AG09319 (cell line): ENCODE measurements at regions not wholly inside any gene's neighbourhood (a gene's known extent, or its start where the extent isn't known, plus 50 kb on each side); places are given as distances from the start of the nearest gene placed in this dataset.

Experiments used
- DNase-seq: peaks from one replicate; pipeline ENCODE4 v3.0.0-alpha.2; 2010; ENCODE audit warnings: low read depth; ENCODE audit errors: extremely low read depth
- TF ChIP-seq, protein P1 (sequence below): IDR thresholded peaks from 2 replicates; pipeline ENCODE4 v1.5.1; 2011; ENCODE audit warnings: low read depth, mild to moderate bottlenecking, inconsistent platforms, low read length, moderate library complexity

DNA sequence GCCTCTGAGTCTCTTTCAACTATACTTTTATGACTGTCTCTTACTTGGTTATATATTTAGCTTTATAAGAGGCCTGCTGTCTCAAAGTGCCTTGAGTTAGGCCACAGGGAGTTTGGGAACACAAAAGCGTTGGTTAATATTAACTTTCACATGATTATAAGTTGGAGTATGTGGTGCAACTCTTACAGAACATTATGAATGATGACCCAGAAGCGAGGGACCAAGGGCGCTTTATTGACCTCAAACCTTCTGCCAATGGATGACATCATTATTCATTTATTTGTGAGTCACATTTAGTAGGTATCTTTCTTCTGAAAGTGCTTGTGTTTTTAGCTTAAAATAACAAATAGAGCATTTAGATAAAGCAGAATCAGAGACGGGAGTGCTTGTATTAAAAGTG lies 298.0 kb upstream of the ZC3H12C start:
- no peak for DNase-seq
- TF ChIP-seq, protein P1, sequence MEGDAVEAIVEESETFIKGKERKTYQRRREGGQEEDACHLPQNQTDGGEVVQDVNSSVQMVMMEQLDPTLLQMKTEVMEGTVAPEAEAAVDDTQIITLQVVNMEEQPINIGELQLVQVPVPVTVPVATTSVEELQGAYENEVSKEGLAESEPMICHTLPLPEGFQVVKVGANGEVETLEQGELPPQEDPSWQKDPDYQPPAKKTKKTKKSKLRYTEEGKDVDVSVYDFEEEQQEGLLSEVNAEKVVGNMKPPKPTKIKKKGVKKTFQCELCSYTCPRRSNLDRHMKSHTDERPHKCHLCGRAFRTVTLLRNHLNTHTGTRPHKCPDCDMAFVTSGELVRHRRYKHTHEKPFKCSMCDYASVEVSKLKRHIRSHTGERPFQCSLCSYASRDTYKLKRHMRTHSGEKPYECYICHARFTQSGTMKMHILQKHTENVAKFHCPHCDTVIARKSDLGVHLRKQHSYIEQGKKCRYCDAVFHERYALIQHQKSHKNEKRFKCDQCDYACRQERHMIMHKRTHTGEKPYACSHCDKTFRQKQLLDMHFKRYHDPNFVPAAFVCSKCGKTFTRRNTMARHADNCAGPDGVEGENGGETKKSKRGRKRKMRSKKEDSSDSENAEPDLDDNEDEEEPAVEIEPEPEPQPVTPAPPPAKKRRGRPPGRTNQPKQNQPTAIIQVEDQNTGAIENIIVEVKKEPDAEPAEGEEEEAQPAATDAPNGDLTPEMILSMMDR = no peak

DNA sequence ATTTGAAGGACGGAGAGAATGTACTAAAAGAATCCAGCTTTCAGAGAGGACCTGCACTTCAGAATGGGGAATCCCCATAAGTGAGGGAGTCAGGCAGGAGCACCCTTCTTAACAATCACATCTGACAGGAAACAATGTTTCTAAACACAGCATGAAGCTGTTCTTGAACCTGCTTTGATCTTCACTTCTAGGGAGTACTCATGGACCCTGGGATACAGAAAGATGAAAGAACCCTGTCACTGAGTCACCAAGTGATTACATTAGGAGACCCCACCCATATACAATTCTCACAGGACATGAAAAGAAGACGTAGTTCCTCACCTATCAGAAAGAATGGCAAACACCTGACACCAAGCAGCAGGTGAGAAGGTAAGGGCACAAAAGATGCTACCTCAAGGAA lies 296.9 kb upstream of the ZC3H12C start:
- TF ChIP-seq, protein P1 = no peak
- no peak for DNase-seq

GRCh38 chr11:109798521-109798920 lies 294.7 kb upstream of the ZC3H12C start:
- TF ChIP-seq, protein P1 = no peak
- no peak for DNase-seq

GRCh38 chr11:109799604-109800003 lies 293.6 kb upstream of the ZC3H12C start:
- DNase-seq = no peak
- TF ChIP-seq, protein P1 = no peak

GRCh38 chr11:109804911-109805310 lies 288.3 kb upstream of the ZC3H12C start:
- DNase-seq = no peak
- TF ChIP-seq, protein P1 = no peak

- DNase-seq = no peak
- TF ChIP-seq, protein P1 = no peak
These were observed 287.0 kb upstream of the ZC3H12C start for GRCh38 chr11:109806205-109806604.

DNA sequence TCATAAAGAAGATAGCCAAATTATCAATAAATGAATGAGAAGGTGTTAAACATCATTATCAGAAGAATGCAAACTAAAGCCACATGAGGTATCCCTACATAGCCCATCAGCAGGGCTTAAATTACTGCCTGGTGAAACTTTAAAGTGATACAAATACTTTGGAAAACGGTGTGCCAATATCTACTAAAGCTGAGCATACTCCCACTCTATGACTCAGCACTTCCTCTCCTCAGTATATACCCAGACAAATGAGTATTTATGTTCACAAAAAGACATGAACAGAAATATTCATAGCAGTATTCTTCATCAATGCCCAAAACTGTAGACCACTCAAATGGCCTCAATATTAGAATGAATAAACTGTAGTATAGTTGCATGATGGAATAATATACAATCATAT lies 284.6 kb upstream of the ZC3H12C start:
- TF ChIP-seq, protein P1 = no peak
- no peak for DNase-seq
